ENCODE measurements at regions not wholly inside any gene's neighbourhood (a gene's known extent, or its start where the extent isn't known, plus 50 kb on each side); places are given as distances from the start of the nearest gene placed in this dataset.

DNA sequence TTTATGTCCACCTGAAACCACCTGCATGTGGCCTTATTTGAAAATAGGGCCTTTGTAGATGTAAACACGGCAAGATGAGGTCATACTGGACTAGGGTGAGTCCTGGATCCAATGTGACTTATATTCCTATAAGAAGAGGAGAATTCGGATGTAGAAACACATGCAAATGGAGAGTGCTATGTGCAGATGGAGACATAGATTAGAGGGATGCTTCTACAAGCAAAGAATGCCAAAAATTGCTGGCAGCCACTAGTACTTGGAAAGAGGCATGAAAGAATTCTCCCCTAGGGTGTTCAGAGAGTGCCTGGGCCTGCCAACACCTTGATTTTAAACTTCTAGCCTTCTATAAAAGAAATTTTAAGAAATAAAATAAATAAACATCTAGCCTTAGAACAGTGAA, 226.1 kb downstream of the RFC3 start:
- TF ChIP-seq POLR2A (IDR thresholded peaks at IDR 0.05; ENCODE audit: low read length) = no peak
- TF ChIP-seq GATA1 (IDR thresholded peaks at IDR 0.05; ENCODE audit: low read depth, low read length) = no peak

All from erythroblast (primary cell).